ENCODE measurements at regions not wholly inside any gene's neighbourhood (a gene's known extent, or its start where the extent isn't known, plus 50 kb on each side); places are given as distances from the start of the nearest gene placed in this dataset.

DNA sequence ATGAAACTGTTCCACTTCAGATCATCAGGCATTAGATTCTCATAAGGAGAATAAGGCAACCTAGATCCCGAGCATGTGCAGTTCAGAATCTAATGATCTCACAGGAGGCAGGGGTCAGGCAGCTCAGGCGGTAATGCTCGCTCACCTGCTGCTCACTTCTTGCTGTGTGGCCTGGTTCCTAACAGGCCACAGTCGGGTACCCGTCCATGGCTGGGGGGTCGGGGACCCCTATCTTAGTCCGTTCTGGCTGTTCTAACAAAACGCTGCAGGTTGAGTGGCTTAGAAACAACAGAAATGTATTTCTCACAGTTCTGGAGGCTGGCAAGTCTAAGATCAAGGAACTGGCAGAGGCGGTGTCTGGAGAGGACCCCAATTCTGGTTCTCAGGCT lies 79.2 kb downstream of the ASB1 start:
- no peak overlapping the region for H3K23ac ChIP-seq (ENCODE audit: low read length)
- no peak overlapping the region for H4K91ac ChIP-seq (ENCODE audit: low read depth, low read length)
- H3K9me3 ChIP-seq (ENCODE audit: insufficient read depth, low read depth, low read length) = peaks cover 13% of the 10 kb centered on the region
- H3K27me3 ChIP-seq (ENCODE audit: insufficient read depth, low read length) = no peaks in the 10 kb centered on the region
- no peak overlapping the region for H2BK120ac ChIP-seq (ENCODE audit: insufficient read depth, low read length, poor library complexity)
- no peak overlapping the region for H4K8ac ChIP-seq (ENCODE audit: low read depth, low read length)
- no peak overlapping the region for H3K4me3 ChIP-seq (ENCODE audit: low read depth, low read length)
- no peak overlapping the region for H3K18ac ChIP-seq (ENCODE audit: low read length)
- no peaks in the 10 kb centered on the region for H3K36me3 ChIP-seq (ENCODE audit: control insufficient read depth in 1 of 2, insufficient read depth in 2 of 2, low read length in 2 of 2)
- no peak overlapping the region for H3K4me2 ChIP-seq (ENCODE audit: low read length)
- no peak for DNase-seq
- H3K4ac ChIP-seq (ENCODE audit: low read depth, low read length) = no peak overlapping the region
- H3K79me1 ChIP-seq (ENCODE audit: low read length) = no peaks in the 10 kb centered on the region
- no peaks in the 10 kb centered on the region for H3K4me1 ChIP-seq (ENCODE audit: control insufficient read depth in 1 of 2, insufficient read depth in 2 of 2, low read length in 2 of 2)
- H3K79me2 ChIP-seq (ENCODE audit: control insufficient read depth, insufficient read depth, low read length, poor library complexity) = no peaks in the 10 kb centered on the region
- H2BK12ac ChIP-seq (ENCODE audit: low read length) = no peak overlapping the region
- H4K12ac ChIP-seq (ENCODE audit: low read depth, low read length) = no peak overlapping the region
- H2AK5ac ChIP-seq (ENCODE audit: low read length) = no peak overlapping the region
- no peak overlapping the region for H2BK5ac ChIP-seq (ENCODE audit: low read depth, low read length, poor library complexity)
- no peak overlapping the region for H3K9ac ChIP-seq (ENCODE audit: low read length)
- no peak overlapping the region for H2AFZ ChIP-seq (ENCODE audit: insufficient read depth, low read length, poor library complexity)
- WGBS (ENCODE audit: extremely low coverage, insufficient coverage, insufficient read length) = no CpG with 5 or more reads among the region's 9 CpGs
- no peak overlapping the region for H3K27ac ChIP-seq (ENCODE audit: low read depth, low read length)
- no peak overlapping the region for H3K14ac ChIP-seq (ENCODE audit: low read length)

DNA sequence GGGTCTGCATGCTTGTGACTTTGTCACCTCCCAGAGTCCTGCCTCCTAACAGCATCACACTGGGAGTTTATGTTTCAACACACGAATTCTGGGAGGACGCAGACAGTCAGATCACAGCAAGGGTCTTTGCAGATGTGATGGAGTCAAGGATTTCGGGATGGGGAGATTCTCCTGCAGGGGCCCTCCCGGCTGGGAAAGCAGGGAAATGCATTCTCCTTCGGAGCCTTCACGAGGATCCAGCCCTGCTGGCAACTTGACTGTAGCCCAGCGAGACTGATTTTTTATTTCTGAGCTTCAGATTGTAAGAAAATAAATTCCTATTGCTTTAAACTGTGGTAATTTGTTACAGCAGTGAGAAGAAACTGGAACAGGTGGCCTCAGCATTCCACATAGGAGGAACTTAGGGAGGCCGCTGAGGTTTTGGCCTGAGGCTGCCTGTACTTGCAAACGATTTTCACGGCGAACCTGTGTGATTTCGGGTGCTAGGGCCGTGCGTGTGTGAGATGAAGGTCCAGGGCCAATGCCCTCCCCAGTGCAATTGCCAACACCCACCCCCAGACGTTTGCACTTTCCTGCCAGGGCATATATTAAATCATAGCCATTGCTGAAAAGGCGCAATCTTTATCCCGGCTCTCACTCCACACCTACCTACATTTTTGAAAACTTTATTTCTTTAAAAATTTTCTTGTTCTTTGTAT lies 79.8 kb downstream of the ASB1 start:
- Histone ChIP-seq H3K27me3 (ENCODE audit: insufficient read depth, low read length) (no peaks in the 10 kb centered on the region), H2AK5ac (ENCODE audit: low read length) (no peak overlapping the region), H3K23ac (ENCODE audit: low read length) (no peak overlapping the region), H2BK5ac (ENCODE audit: low read depth, low read length, poor library complexity) (no peak overlapping the region), H4K91ac (ENCODE audit: low read depth, low read length) (no peak overlapping the region), H3K18ac (ENCODE audit: low read length) (no peak overlapping the region), H2BK120ac (ENCODE audit: insufficient read depth, low read length, poor library complexity) (no peak overlapping the region), H2BK12ac (ENCODE audit: low read length) (no peak overlapping the region), H3K4me3 (ENCODE audit: low read depth, low read length) (no peak overlapping the region), H3K36me3 (ENCODE audit: control insufficient read depth in 1 of 2, insufficient read depth in 2 of 2, low read length in 2 of 2) (no peaks in the 10 kb centered on the region), H4K8ac (ENCODE audit: low read depth, low read length) (no peak overlapping the region), H3K14ac (ENCODE audit: low read length) (no peak overlapping the region), H3K79me1 (ENCODE audit: low read length) (no peaks in the 10 kb centered on the region), H2AFZ (ENCODE audit: insufficient read depth, low read length, poor library complexity) (no peak overlapping the region), H3K4me1 (ENCODE audit: control insufficient read depth in 1 of 2, insufficient read depth in 2 of 2, low read length in 2 of 2) (no peaks in the 10 kb centered on the region), H3K4me2 (ENCODE audit: low read length) (no peak overlapping the region), H3K9me3 (ENCODE audit: insufficient read depth, low read depth, low read length) (peaks cover 13% of the 10 kb centered on the region), H3K9ac (ENCODE audit: low read length) (no peak overlapping the region), H3K79me2 (ENCODE audit: control insufficient read depth, insufficient read depth, low read length, poor library complexity) (no peaks in the 10 kb centered on the region), H3K27ac (ENCODE audit: low read depth, low read length) (no peak overlapping the region), H3K4ac (ENCODE audit: low read depth, low read length) (no peak overlapping the region), H4K12ac (ENCODE audit: low read depth, low read length) (no peak overlapping the region)
- WGBS (ENCODE audit: extremely low coverage, insufficient coverage, insufficient read length) = no CpG with 5 or more reads among the region's 17 CpGs
- no peak for DNase-seq

DNA sequence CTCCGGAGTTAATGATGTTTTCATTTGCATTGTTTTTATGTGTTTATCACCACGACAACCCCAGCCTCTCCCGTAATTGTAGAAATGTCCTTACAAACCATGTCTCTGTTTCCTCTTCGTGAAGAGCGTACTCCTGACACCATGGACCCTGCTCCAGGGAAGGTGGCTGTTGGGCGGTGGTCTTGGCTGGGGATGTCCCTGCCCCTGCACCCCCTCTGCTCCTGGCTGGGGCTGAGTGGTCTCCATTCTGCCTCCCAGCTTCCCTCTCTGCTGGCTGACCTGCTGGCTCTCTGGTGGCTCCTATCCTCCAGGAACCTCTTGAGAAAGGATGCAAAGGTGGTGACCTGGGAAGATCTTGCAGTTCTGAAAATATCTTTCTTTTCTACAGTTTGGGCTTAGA lies 81.1 kb downstream of the ASB1 start:
- WGBS (ENCODE audit: extremely low coverage, insufficient coverage, insufficient read length) = no CpG with 5 or more reads among the region's 6 CpGs
- no peak overlapping the region for H2AK5ac ChIP-seq (ENCODE audit: low read length)

DNA sequence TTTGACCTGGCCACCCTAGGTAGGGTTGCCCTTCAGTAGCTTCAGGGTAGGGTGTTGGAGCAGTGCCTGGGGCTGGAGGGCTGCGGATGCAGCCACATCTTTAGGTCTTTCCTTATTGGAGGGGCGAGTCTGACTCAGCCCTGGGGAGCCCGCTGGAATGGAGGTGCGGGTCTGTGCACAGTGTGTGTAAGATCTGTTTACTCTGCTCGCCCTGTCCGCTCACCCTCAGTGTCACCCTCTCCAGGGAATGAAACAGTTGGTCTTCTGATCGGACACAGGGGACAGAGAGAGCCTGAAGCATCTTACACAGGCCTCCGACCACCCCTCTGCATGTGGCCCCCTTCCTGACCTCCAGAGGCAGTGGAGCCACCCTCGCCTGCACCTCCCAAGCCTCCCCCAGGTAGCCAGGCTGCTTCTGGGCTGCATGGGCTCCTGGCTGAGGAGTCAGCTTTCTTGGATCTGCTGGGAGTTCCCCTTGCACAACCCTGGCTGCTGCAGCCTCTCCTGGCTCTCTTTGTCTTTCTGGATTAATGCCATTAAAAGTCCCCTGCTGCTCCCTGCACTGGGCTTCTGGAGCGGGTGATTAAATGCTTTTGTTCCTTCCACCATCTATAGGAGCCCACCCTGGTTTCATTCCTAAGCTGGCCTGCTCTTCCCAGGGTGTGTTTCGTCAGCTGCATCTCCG lies 82.6 kb downstream of the ASB1 start:
- no peak overlapping the region for H3K4me2 ChIP-seq (ENCODE audit: low read length)
- H3K79me2 ChIP-seq (ENCODE audit: control insufficient read depth, insufficient read depth, low read length, poor library complexity) = no peaks in the 10 kb centered on the region
- no peak overlapping the region for H3K27ac ChIP-seq (ENCODE audit: low read depth, low read length)
- no peak overlapping the region for H4K12ac ChIP-seq (ENCODE audit: low read depth, low read length)
- no peaks in the 10 kb centered on the region for H3K79me1 ChIP-seq (ENCODE audit: low read length)
- no peak overlapping the region for H2AK5ac ChIP-seq (ENCODE audit: low read length)
- no peak overlapping the region for H3K4ac ChIP-seq (ENCODE audit: low read depth, low read length)
- H3K9ac ChIP-seq (ENCODE audit: low read length) = no peak overlapping the region
- H3K4me3 ChIP-seq (ENCODE audit: low read depth, low read length) = no peak overlapping the region
- no peak overlapping the region for H4K8ac ChIP-seq (ENCODE audit: low read depth, low read length)
- H2BK5ac ChIP-seq (ENCODE audit: low read depth, low read length, poor library complexity) = no peak overlapping the region
- no peak overlapping the region for H4K91ac ChIP-seq (ENCODE audit: low read depth, low read length)
- peaks cover 7% of the 10 kb centered on the region for H3K9me3 ChIP-seq (ENCODE audit: insufficient read depth, low read depth, low read length)
- WGBS (ENCODE audit: extremely low coverage, insufficient coverage, insufficient read length) = no CpG with 5 or more reads among the region's 12 CpGs
- H3K4me1 ChIP-seq (ENCODE audit: control insufficient read depth in 1 of 2, insufficient read depth in 2 of 2, low read length in 2 of 2) = no peaks in the 10 kb centered on the region
- H2BK12ac ChIP-seq (ENCODE audit: low read length) = no peak overlapping the region
- no peak overlapping the region for H2AFZ ChIP-seq (ENCODE audit: insufficient read depth, low read length, poor library complexity)
- H3K23ac ChIP-seq (ENCODE audit: low read length) = no peak overlapping the region
- H3K14ac ChIP-seq (ENCODE audit: low read length) = no peak overlapping the region
- H2BK120ac ChIP-seq (ENCODE audit: insufficient read depth, low read length, poor library complexity) = no peak overlapping the region
- H3K18ac ChIP-seq (ENCODE audit: low read length) = no peak overlapping the region
- H3K36me3 ChIP-seq (ENCODE audit: control insufficient read depth in 1 of 2, insufficient read depth in 2 of 2, low read length in 2 of 2) = no peaks in the 10 kb centered on the region
- no peak for DNase-seq
- no peaks in the 10 kb centered on the region for H3K27me3 ChIP-seq (ENCODE audit: insufficient read depth, low read length)

More for the DNA sequence above, 81.1 kb downstream of the ASB1 start:
- Histone ChIP-seq H3K79me1 (ENCODE audit: low read length) (no peaks in the 10 kb centered on the region), H3K4me2 (ENCODE audit: low read length) (no peak overlapping the region), H3K9ac (ENCODE audit: low read length) (no peak overlapping the region), H2BK12ac (ENCODE audit: low read length) (no peak overlapping the region), H4K12ac (ENCODE audit: low read depth, low read length) (no peak overlapping the region), H3K23ac (ENCODE audit: low read length) (no peak overlapping the region), H2AFZ (ENCODE audit: insufficient read depth, low read length, poor library complexity) (no peak overlapping the region), H4K8ac (ENCODE audit: low read depth, low read length) (no peak overlapping the region), H3K14ac (ENCODE audit: low read length) (no peak overlapping the region), H3K4me3 (ENCODE audit: low read depth, low read length) (no peak overlapping the region), H3K27me3 (ENCODE audit: insufficient read depth, low read length) (no peaks in the 10 kb centered on the region), H3K79me2 (ENCODE audit: control insufficient read depth, insufficient read depth, low read length, poor library complexity) (no peaks in the 10 kb centered on the region), H2BK5ac (ENCODE audit: low read depth, low read length, poor library complexity) (no peak overlapping the region), H3K4me1 (ENCODE audit: control insufficient read depth in 1 of 2, insufficient read depth in 2 of 2, low read length in 2 of 2) (no peaks in the 10 kb centered on the region), H3K9me3 (ENCODE audit: insufficient read depth, low read depth, low read length) (peaks cover 7% of the 10 kb centered on the region), H3K27ac (ENCODE audit: low read depth, low read length) (no peak overlapping the region), H3K36me3 (ENCODE audit: control insufficient read depth in 1 of 2, insufficient read depth in 2 of 2, low read length in 2 of 2) (no peaks in the 10 kb centered on the region), H2BK120ac (ENCODE audit: insufficient read depth, low read length, poor library complexity) (no peak overlapping the region), H4K91ac (ENCODE audit: low read depth, low read length) (no peak overlapping the region), H3K18ac (ENCODE audit: low read length) (no peak overlapping the region), H3K4ac (ENCODE audit: low read depth, low read length) (no peak overlapping the region)
- DNase-seq = no peak

Data from trophoblast cell (in vitro differentiated cells and primary cell).